Activated CD4-positive, alpha-beta T cell treated with anti-CD3 and anti-CD28 coated beads, Interleukin-2, amount 10 ng/mL, durations not matched to agents 24 days and 14 days (primary cell): ENCODE measurements at regions not wholly inside any gene's neighbourhood (a gene's known extent, or its start where the extent isn't known, plus 50 kb on each side); places are given as distances from the start of the nearest gene placed in this dataset.
A peak's percentile ranks its signal among the peaks of the same experiment; 100 is the strongest.

ENCODE experiments used
- DNase-seq: peaks from one replicate; pipeline ENCODE4 v3.0.0; 2022
- H3K27ac Mint-ChIP-seq: one replicate; pipeline ENCODE4 v1.8.0; 2022; ENCODE audit warnings: mild to moderate bottlenecking, mixed read lengths
- H3K27me3 Mint-ChIP-seq: one replicate; pipeline ENCODE4 v1.8.0; 2022; ENCODE audit warnings: mixed read lengths
- H3K36me3 Mint-ChIP-seq: one replicate; pipeline ENCODE4 v1.8.0; 2022; ENCODE audit warnings: low read depth, mild to moderate bottlenecking, mixed read lengths
- H3K4me1 Mint-ChIP-seq: one replicate; pipeline ENCODE4 v1.8.0; 2021; ENCODE audit warnings: mixed read lengths
- H3K4me3 Mint-ChIP-seq: one replicate; pipeline ENCODE4 v1.8.0; 2022; ENCODE audit warnings: mild to moderate bottlenecking, moderate library complexity, mixed read lengths
- H3K9me3 Mint-ChIP-seq: one replicate; pipeline ENCODE4 v1.8.0; 2021; ENCODE audit warnings: mixed read lengths
- intact Hi-C: fragments of 100-400 bp; cut with micrococcal nuclease; formaldehyde crosslinking; loops from one replicate; pipeline ENCODE4 v1.15.1; 2023

GRCh38 chr14:96686126-96686525 is 111.1 kb upstream of the VRK1 start:
- Mint-ChIP-seq H3K36me3 (no peaks in the 10 kb centered on the region), H3K27ac (no peak overlapping the region), H3K9me3 (no peaks in the 10 kb centered on the region), H3K27me3 (peaks cover 5% of the 10 kb centered on the region), H3K4me1 (no peaks in the 10 kb centered on the region), H3K4me3 (no peak overlapping the region)
- DNase-seq, result no peak
- intact Hi-C loops, result no loop called here

GRCh38 chr14:96688629-96689028 is 108.6 kb upstream of the VRK1 start:
- no peak overlapping the region for H3K4me3 Mint-ChIP-seq
- DNase-seq, result no peak
- H3K4me1 Mint-ChIP-seq, result no peaks in the 10 kb centered on the region
- H3K9me3 Mint-ChIP-seq, result no peaks in the 10 kb centered on the region
- intact Hi-C loops, result no loop called here
- H3K36me3 Mint-ChIP-seq, result no peaks in the 10 kb centered on the region
- no peak overlapping the region for H3K27ac Mint-ChIP-seq
- H3K27me3 Mint-ChIP-seq, result peaks cover 5% of the 10 kb centered on the region

- Mint-ChIP-seq H3K4me1 (no peaks in the 10 kb centered on the region), H3K27ac (no peak overlapping the region), H3K4me3 (no peak overlapping the region), H3K9me3 (no peaks in the 10 kb centered on the region), H3K27me3 (peaks cover 5% of the 10 kb centered on the region), H3K36me3 (no peaks in the 10 kb centered on the region)
- intact Hi-C loops, result no loop called here
- DNase-seq, result no peak
Measured at GRCh38 chr14:96690713-96691383, 106.3 kb upstream of the VRK1 start.

GRCh38 chr14:96693252-96693820 is 103.8 kb upstream of the VRK1 start:
- Mint-ChIP-seq H3K4me3 (no peak overlapping the region), H3K4me1 (no peaks in the 10 kb centered on the region), H3K27me3 (peaks cover 6% of the 10 kb centered on the region), H3K27ac (no peak overlapping the region), H3K36me3 (no peaks in the 10 kb centered on the region), H3K9me3 (no peaks in the 10 kb centered on the region)
- intact Hi-C loops, result no loop called here
- DNase-seq, result no peak

- H3K4me3 Mint-ChIP-seq, result no peak overlapping the region
- peaks cover 6% of the 10 kb centered on the region for H3K27me3 Mint-ChIP-seq
- no peaks in the 10 kb centered on the region for H3K4me1 Mint-ChIP-seq
- H3K9me3 Mint-ChIP-seq, result no peaks in the 10 kb centered on the region
- DNase-seq, result no peak
- H3K36me3 Mint-ChIP-seq, result no peaks in the 10 kb centered on the region
- intact Hi-C loops, result no loop called here
- H3K27ac Mint-ChIP-seq, result no peak overlapping the region
Measured at GRCh38 chr14:96693987-96694386, 103.2 kb upstream of the VRK1 start.

GRCh38 chr14:96698960-96699539 is 98.1 kb upstream of the VRK1 start:
- no peak overlapping the region for H3K27ac Mint-ChIP-seq
- no peaks in the 10 kb centered on the region for H3K36me3 Mint-ChIP-seq
- H3K27me3 Mint-ChIP-seq, result peaks cover 2% of the 10 kb centered on the region
- DNase-seq, result peak; percentile 72
- no peaks in the 10 kb centered on the region for H3K9me3 Mint-ChIP-seq
- intact Hi-C loops, result no loop called here
- no peak overlapping the region for H3K4me3 Mint-ChIP-seq
- H3K4me1 Mint-ChIP-seq, result no peaks in the 10 kb centered on the region

GRCh38 chr14:96699666-96700065 is 97.5 kb upstream of the VRK1 start:
- H3K4me3 Mint-ChIP-seq, result no peak overlapping the region
- no peaks in the 10 kb centered on the region for H3K36me3 Mint-ChIP-seq
- no peaks in the 10 kb centered on the region for H3K4me1 Mint-ChIP-seq
- peaks cover 2% of the 10 kb centered on the region for H3K27me3 Mint-ChIP-seq
- H3K9me3 Mint-ChIP-seq, result no peaks in the 10 kb centered on the region
- no peak for DNase-seq
- intact Hi-C loops, result no loop called here
- H3K27ac Mint-ChIP-seq, result no peak overlapping the region

GRCh38 chr14:96702831-96703230 is 94.4 kb upstream of the VRK1 start:
- peaks cover 2% of the 10 kb centered on the region for H3K27me3 Mint-ChIP-seq
- no peaks in the 10 kb centered on the region for H3K9me3 Mint-ChIP-seq
- DNase-seq, result no peak
- no peak overlapping the region for H3K4me3 Mint-ChIP-seq
- H3K36me3 Mint-ChIP-seq, result no peaks in the 10 kb centered on the region
- H3K4me1 Mint-ChIP-seq, result no peaks in the 10 kb centered on the region
- intact Hi-C loops, result no loop called here
- H3K27ac Mint-ChIP-seq, result no peak overlapping the region

- intact Hi-C loops, result no loop called here
- no peak for DNase-seq
- H3K36me3 Mint-ChIP-seq, result no peaks in the 10 kb centered on the region
Measured at GRCh38 chr14:96705422-96706092, 91.6 kb upstream of the VRK1 start.

GRCh38 chr14:96706893-96707292 is 90.3 kb upstream of the VRK1 start:
- Mint-ChIP-seq H3K27me3 (no peaks in the 10 kb centered on the region), H3K4me1 (no peaks in the 10 kb centered on the region), H3K4me3 (no peak overlapping the region), H3K36me3 (no peaks in the 10 kb centered on the region), H3K27ac (no peak overlapping the region), H3K9me3 (no peaks in the 10 kb centered on the region)
- intact Hi-C loops, result no loop called here
- no peak for DNase-seq

More at GRCh38 chr14:96705422-96706092, 91.6 kb upstream of the VRK1 start:
- Mint-ChIP-seq H3K27ac (no peak overlapping the region), H3K4me1 (no peaks in the 10 kb centered on the region), H3K4me3 (no peak overlapping the region), H3K9me3 (no peaks in the 10 kb centered on the region), H3K27me3 (no peaks in the 10 kb centered on the region)

GRCh38 chr14:96710060-96710666 is 87.0 kb upstream of the VRK1 start:
- Mint-ChIP-seq H3K27me3 (no peaks in the 10 kb centered on the region), H3K9me3 (no peaks in the 10 kb centered on the region), H3K4me1 (no peaks in the 10 kb centered on the region), H3K27ac (no peak overlapping the region), H3K4me3 (no peak overlapping the region), H3K36me3 (no peaks in the 10 kb centered on the region)
- intact Hi-C loops, result no loop called here
- DNase-seq, result no peak

GRCh38 chr14:96711559-96712267 is 85.5 kb upstream of the VRK1 start:
- H3K27me3 Mint-ChIP-seq, result peaks cover 6% of the 10 kb centered on the region
- H3K9me3 Mint-ChIP-seq, result no peaks in the 10 kb centered on the region
- no peak overlapping the region for H3K4me3 Mint-ChIP-seq
- H3K4me1 Mint-ChIP-seq, result no peaks in the 10 kb centered on the region
- intact Hi-C loops, result no loop called here
- no peak overlapping the region for H3K27ac Mint-ChIP-seq
- H3K36me3 Mint-ChIP-seq, result no peaks in the 10 kb centered on the region
- DNase-seq, result no peak

- H3K27me3 Mint-ChIP-seq, result peaks cover 6% of the 10 kb centered on the region
- H3K4me3 Mint-ChIP-seq, result no peak overlapping the region
- no peaks in the 10 kb centered on the region for H3K4me1 Mint-ChIP-seq
- H3K9me3 Mint-ChIP-seq, result no peaks in the 10 kb centered on the region
- no peak overlapping the region for H3K27ac Mint-ChIP-seq
- no peaks in the 10 kb centered on the region for H3K36me3 Mint-ChIP-seq
- intact Hi-C loops, result no loop called here
- no peak for DNase-seq
Measured at GRCh38 chr14:96713426-96713825, 83.8 kb upstream of the VRK1 start.
